Natural killer cell treated with Interleukin-12 subunit alpha and Interleukin-12 subunit beta and Interleukin-15 and Interleukin-18, amount 100 ng/mL, for 72 hours (primary cell): ENCODE measurements at regions not wholly inside any gene's neighbourhood (a gene's known extent, or its start where the extent isn't known, plus 50 kb on each side); places are given as distances from the start of the nearest gene placed in this dataset.

Experiments
- ATAC-seq, 2 donors: fragments of 150-1000 bp; cut with Tn5 transposase in 1 of 2; sonication (Bioruptor Pico), chemical (Tn5 transposase) in 1 of 2; 2 replicates each; pipeline ENCODE4 v1.10.0; 2021
- DNase-seq: peaks from one replicate; pipeline ENCODE4 v3.0.0; 2022; ENCODE audit warnings: low spot score
- H3K27ac Mint-ChIP-seq, 2 donors: 1 replicate in 1 of 2; 2 replicates in 1 of 2; pipeline ENCODE4 v1.8.0; 2022; ENCODE audit warnings: mixed read lengths in 2 of 2, mild to moderate bottlenecking in 1 of 2, moderate library complexity in 1 of 2
- H3K27me3 Mint-ChIP-seq, 2 donors: 1 replicate in 1 of 2; 2 replicates in 1 of 2; pipeline ENCODE4 v1.8.0; 2022; ENCODE audit warnings: mixed read lengths in 2 of 2
- H3K36me3 Mint-ChIP-seq: one replicate; pipeline ENCODE4 v1.8.0; 2022; ENCODE audit warnings: mixed read lengths
- H3K4me1 Mint-ChIP-seq, 2 donors: 1 replicate in 1 of 2; 2 replicates in 1 of 2; pipeline ENCODE4 v1.8.0; 2022; ENCODE audit warnings: low read depth in 2 of 2, mixed read lengths in 2 of 2, mild to moderate bottlenecking in 1 of 2
- H3K4me3 Mint-ChIP-seq: one replicate; pipeline ENCODE4 v1.8.0; 2022; ENCODE audit warnings: mixed read lengths
- H3K9me3 Mint-ChIP-seq: 2 replicates; pipeline ENCODE4 v1.8.0; 2022; ENCODE audit warnings: mixed read lengths

GRCh38 chr5:133806847-133807246 lies 161.6 kb downstream of the C5orf15 start:
- Mint-ChIP-seq H3K4me3 (no peak overlapping the region), H3K36me3 (no peaks in the 10 kb centered on the region), H3K9me3 (no peaks in the 10 kb centered on the region), H3K27me3 (peaks cover 16 to 26% of the 10 kb centered on the region in 2 donors), H3K27ac (no peak overlapping the region), H3K4me1 (no peaks in the 10 kb centered on the region)
- DNase-seq = no peak
- ATAC-seq = no peak

DNA sequence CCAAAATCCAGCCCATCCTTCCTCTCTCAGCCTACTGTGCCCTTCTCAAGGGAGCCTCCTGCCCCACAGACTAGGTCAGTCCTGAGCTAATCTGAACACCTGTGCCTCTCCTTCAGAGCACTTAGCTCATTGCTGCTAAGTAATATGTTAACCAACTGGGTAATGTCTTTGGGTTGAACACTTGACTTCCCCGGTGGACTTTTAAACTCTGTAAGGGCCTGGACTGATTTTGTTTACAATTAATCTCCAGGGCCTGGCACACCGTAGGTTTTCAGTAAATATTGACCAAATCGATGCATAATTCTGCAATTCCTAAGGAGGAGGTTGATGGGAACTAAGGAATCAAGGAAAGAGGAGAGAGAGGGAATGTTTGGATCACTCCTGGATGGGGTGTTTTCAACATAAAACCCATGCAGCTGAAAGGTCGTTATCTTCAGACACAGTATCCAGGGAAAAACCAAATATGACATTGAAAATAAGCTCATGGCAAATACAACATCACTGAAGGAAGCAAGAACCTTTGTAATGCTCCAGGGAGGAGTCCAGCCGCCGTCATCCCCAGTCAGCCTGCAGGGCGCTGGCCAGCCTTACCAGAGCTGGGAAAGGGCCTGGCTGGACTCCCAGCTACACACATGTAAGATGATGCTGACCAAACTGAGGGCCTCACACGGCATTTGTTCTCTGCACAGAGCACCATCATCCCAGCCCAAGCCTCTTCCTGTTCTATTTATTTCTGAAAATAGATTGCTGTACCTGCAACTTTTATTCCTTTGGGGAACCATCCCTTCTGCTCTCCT lies 166.3 kb downstream of the C5orf15 start:
- no peaks in the 10 kb centered on the region for H3K9me3 Mint-ChIP-seq
- no peaks in the 10 kb centered on the region for H3K4me1 Mint-ChIP-seq
- no peak overlapping the region for H3K4me3 Mint-ChIP-seq
- ATAC-seq (no peak), DNase-seq (no peak)
- peaks cover 27 to 39% of the 10 kb centered on the region in 2 donors for H3K27me3 Mint-ChIP-seq
- H3K36me3 Mint-ChIP-seq = no peaks in the 10 kb centered on the region
- H3K27ac Mint-ChIP-seq = no peak overlapping the region

DNA sequence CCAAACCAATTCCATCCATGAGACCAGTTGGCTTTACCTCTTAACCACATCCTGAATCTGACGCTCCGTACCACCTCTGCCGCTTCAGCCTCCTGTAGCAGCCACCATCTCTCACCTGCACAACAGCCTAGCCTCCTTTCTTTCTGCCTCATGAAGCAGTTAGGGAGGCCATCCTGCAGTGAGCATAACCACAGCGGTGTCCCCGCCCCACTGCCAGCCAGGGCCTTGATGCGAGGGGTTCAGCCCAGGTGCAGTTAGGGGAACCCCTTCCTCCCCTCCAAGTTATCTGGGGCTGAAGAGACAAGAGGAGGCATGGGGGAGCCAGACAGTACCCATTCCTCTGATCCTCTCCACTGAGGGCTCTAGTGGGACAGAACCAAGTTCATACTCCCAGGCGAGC lies 167.0 kb downstream of the C5orf15 start:
- H3K36me3 Mint-ChIP-seq = no peaks in the 10 kb centered on the region
- peaks cover 29 to 39% of the 10 kb centered on the region in 2 donors for H3K27me3 Mint-ChIP-seq
- ATAC-seq (no peak), DNase-seq (no peak)
- no peaks in the 10 kb centered on the region for H3K4me1 Mint-ChIP-seq
- no peaks in the 10 kb centered on the region for H3K9me3 Mint-ChIP-seq
- no peak overlapping the region for H3K27ac Mint-ChIP-seq
- H3K4me3 Mint-ChIP-seq = no peak overlapping the region

- no peak for ATAC-seq
- no peaks in the 10 kb centered on the region for H3K36me3 Mint-ChIP-seq
- no peaks in the 10 kb centered on the region for H3K4me1 Mint-ChIP-seq
- H3K4me3 Mint-ChIP-seq = no peak overlapping the region
- no peaks in the 10 kb centered on the region for H3K9me3 Mint-ChIP-seq
- H3K27ac Mint-ChIP-seq = no peak overlapping the region
- peaks cover 30 to 39% of the 10 kb centered on the region in 2 donors for H3K27me3 Mint-ChIP-seq
- DNase-seq = no peak
Measured at GRCh38 chr5:133799571-133800237, 168.7 kb downstream of the C5orf15 start.

GRCh38 chr5:133797167-133797566 lies 171.3 kb downstream of the C5orf15 start:
- no peak for DNase-seq
- Mint-ChIP-seq H3K27ac (no peak overlapping the region), H3K4me1 (no peaks in the 10 kb centered on the region), H3K9me3 (no peaks in the 10 kb centered on the region), H3K27me3 (peaks cover 24 to 38% of the 10 kb centered on the region in 2 donors), H3K4me3 (no peak overlapping the region), H3K36me3 (no peaks in the 10 kb centered on the region)
- no peak for ATAC-seq

GRCh38 chr5:133796186-133796585 lies 172.2 kb downstream of the C5orf15 start:
- ATAC-seq = no peak
- Mint-ChIP-seq H3K4me1 (no peaks in the 10 kb centered on the region), H3K4me3 (no peak overlapping the region), H3K9me3 (no peaks in the 10 kb centered on the region), H3K36me3 (no peaks in the 10 kb centered on the region), H3K27me3 (peaks cover 19 to 38% of the 10 kb centered on the region in 2 donors), H3K27ac (no peak overlapping the region)
- DNase-seq = no peak

DNA sequence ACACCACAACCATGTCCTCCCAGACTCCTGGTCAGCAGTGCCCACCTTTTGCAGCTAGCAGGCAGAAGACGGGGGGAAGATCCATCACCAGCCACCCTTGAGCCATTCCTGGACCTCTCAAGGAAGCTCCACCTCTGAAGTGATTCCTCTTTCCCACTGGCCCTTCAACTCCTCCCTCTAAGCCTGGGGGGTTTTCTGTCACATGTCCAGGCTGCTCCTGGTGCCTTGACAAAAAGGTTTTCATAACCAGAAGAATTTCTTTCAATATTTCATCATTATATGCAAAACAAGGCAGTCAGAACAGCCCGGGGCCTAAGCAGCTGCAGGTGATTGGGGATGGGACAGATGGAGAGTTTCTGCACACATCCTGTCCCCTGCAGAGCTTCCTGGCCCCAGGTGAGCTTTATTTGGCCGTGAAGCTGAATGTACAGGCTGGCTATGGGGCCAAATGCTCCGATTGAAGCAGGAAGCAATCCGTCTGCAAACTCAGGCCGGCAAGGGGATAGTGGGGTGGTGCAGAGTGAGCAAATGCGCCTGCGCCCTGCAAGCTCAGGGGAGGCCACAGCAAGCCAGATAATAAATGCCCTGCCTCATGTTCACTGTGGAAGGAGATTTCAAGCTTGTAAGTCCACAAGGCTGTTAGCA lies 173.5 kb downstream of the C5orf15 start:
- no peak for ATAC-seq
- H3K27me3 Mint-ChIP-seq = peaks cover 19 to 33% of the 10 kb centered on the region in 2 donors

GRCh38 chr5:133793756-133794465 lies 174.5 kb downstream of the C5orf15 start:
- no peaks in the 10 kb centered on the region for H3K36me3 Mint-ChIP-seq
- no peaks in the 10 kb centered on the region for H3K9me3 Mint-ChIP-seq
- no peaks in the 10 kb centered on the region for H3K4me1 Mint-ChIP-seq
- no peak for ATAC-seq
- no peak for DNase-seq
- H3K27ac Mint-ChIP-seq = no peak overlapping the region
- peaks cover 17 to 30% of the 10 kb centered on the region in 2 donors for H3K27me3 Mint-ChIP-seq
- H3K4me3 Mint-ChIP-seq = no peak overlapping the region

More for the DNA sequence above, 173.5 kb downstream of the C5orf15 start:
- no peaks in the 10 kb centered on the region for H3K36me3 Mint-ChIP-seq
- H3K9me3 Mint-ChIP-seq = no peaks in the 10 kb centered on the region
- DNase-seq = no peak
- no peak overlapping the region for H3K27ac Mint-ChIP-seq
- no peak overlapping the region for H3K4me3 Mint-ChIP-seq
- no peaks in the 10 kb centered on the region for H3K4me1 Mint-ChIP-seq

DNA sequence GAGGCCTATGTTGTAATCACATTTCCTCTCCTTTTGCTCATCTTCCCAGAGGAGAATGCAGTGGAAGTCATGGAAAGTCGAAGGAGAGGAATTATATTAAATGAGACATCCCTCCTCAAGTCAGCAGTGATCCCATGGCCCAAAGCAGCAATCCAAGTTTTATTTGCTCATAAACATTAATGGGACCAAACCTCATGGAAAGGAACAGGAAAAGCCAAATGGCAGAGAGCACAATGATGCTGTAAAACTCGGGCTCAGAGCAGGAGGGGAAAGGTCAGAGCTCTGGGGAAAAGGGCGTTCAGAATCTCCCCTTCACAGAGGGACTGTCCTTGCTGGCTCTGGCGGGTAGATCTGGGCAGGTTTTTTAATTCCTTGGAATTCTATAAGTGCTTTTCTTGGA lies 175.8 kb downstream of the C5orf15 start:
- H3K27me3 Mint-ChIP-seq = peaks cover 14 to 24% of the 10 kb centered on the region in 2 donors
- no peaks in the 10 kb centered on the region for H3K36me3 Mint-ChIP-seq
- H3K27ac Mint-ChIP-seq = no peak overlapping the region
- no peak for DNase-seq
- ATAC-seq = no peak
- H3K4me1 Mint-ChIP-seq = no peaks in the 10 kb centered on the region
- no peak overlapping the region for H3K4me3 Mint-ChIP-seq
- H3K9me3 Mint-ChIP-seq = no peaks in the 10 kb centered on the region

- no peaks in the 10 kb centered on the region for H3K36me3 Mint-ChIP-seq
- H3K4me1 Mint-ChIP-seq = no peaks in the 10 kb centered on the region
- DNase-seq (no peak), ATAC-seq (no peak)
- H3K27me3 Mint-ChIP-seq = peaks cover 14 to 23% of the 10 kb centered on the region in 2 donors
- H3K4me3 Mint-ChIP-seq = no peak overlapping the region
- H3K27ac Mint-ChIP-seq = no peak overlapping the region
- no peaks in the 10 kb centered on the region for H3K9me3 Mint-ChIP-seq
Measured at GRCh38 chr5:133792024-133792423, 176.4 kb downstream of the C5orf15 start.

- Mint-ChIP-seq H3K27me3 (peaks cover 9 to 23% of the 10 kb centered on the region in 2 donors), H3K9me3 (no peaks in the 10 kb centered on the region), H3K27ac (no peak overlapping the region), H3K36me3 (no peaks in the 10 kb centered on the region), H3K4me3 (no peak overlapping the region), H3K4me1 (no peaks in the 10 kb centered on the region)
- DNase-seq = no peak
- ATAC-seq = no peak
Measured at GRCh38 chr5:133790898-133791297, 177.5 kb downstream of the C5orf15 start.

DNA sequence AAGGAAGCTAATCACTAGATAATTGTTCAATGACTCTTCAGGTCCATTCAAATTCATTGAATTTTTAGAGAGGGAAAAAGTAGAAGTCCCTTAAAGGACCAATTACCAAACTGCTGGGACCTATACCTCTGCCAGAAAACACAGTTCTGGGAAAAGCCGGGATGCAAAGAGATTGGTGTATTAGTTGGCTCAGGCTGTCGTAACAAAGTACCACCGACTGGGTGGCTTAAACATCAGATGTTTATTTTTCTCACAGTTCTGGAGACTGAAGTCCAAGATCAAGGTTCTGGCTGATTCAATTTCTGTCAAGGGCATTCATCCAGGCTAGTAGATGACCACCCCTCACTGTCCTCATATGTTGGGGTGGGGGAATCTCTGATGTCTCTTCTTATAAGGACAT lies 177.1 kb upstream of the FSTL4 start:
- Mint-ChIP-seq H3K36me3 (no peaks in the 10 kb centered on the region), H3K4me1 (no peaks in the 10 kb centered on the region), H3K27me3 (peaks cover 9 to 30% of the 10 kb centered on the region in 2 donors), H3K4me3 (no peak overlapping the region), H3K27ac (no peak overlapping the region), H3K9me3 (no peaks in the 10 kb centered on the region)
- ATAC-seq (no peak), DNase-seq (no peak)

DNA sequence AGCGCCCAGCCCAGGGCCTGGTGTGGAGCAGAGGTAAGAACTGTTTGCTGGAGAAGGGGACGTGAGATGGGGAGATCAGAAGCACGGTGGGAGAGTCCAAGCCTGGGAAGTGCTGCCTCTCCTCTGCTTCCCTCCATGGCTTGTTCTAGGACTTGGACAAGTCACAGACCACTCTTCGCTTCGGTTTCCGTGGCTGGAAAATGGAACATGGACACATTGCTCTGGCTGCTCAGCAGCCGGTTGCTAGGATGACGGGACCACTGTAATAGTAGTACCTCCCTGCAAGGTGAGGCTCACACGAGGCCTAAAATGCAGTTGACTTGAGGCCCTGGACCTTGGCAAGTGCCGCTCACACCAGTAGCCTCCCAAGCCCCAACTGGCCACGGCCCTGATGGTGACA lies 175.8 kb upstream of the FSTL4 start:
- no peak overlapping the region for H3K4me3 Mint-ChIP-seq
- H3K27ac Mint-ChIP-seq = no peak overlapping the region
- H3K9me3 Mint-ChIP-seq = no peaks in the 10 kb centered on the region
- ATAC-seq (no peak), DNase-seq (no peak)
- peaks cover 9 to 33% of the 10 kb centered on the region in 2 donors for H3K27me3 Mint-ChIP-seq
- H3K4me1 Mint-ChIP-seq = no peaks in the 10 kb centered on the region
- H3K36me3 Mint-ChIP-seq = no peaks in the 10 kb centered on the region
